ENCODE measurements at regions not wholly inside any gene's neighbourhood (a gene's known extent, or its start where the extent isn't known, plus 50 kb on each side); places are given as distances from the start of the nearest gene placed in this dataset.
"Not testable (repeated sequence)": the region's sequence is repeated elsewhere in the genome, so short reads cannot be mapped to it uniquely, and the experiment has no call there.

GRCh38 chr14:101616202-101616601 is 54.9 kb downstream of the DIO3 start:
- DNase-seq: no peak

GRCh38 chr14:101619484-101619883 is 58.2 kb downstream of the DIO3 start:
- DNase-seq: no peak

GRCh38 chr14:101620031-101620788 is 58.9 kb downstream of the DIO3 start:
- no peak for DNase-seq

GRCh38 chr14:101620821-101621785 is 59.8 kb downstream of the DIO3 start:
- no peak for DNase-seq

GRCh38 chr14:101622251-101623076 is 61.2 kb downstream of the DIO3 start:
- no peak for DNase-seq

GRCh38 chr14:101623077-101623372 is 61.7 kb downstream of the DIO3 start:
- DNase-seq: no peak

- DNase-seq: no peak
Measured at GRCh38 chr14:101623685-101624444, 62.6 kb downstream of the DIO3 start.

- DNase-seq: no peak
Measured at GRCh38 chr14:101624536-101624935, 63.2 kb downstream of the DIO3 start.

GRCh38 chr14:101625336-101626097 is 64.2 kb downstream of the DIO3 start:
- no peak for DNase-seq

GRCh38 chr14:101626331-101626730 is 65.0 kb downstream of the DIO3 start:
- no peak for DNase-seq

GRCh38 chr14:101627915-101628262 is 66.6 kb downstream of the DIO3 start:
- no peak for DNase-seq

GRCh38 chr14:101628471-101628966 is 67.2 kb downstream of the DIO3 start:
- peak; percentile 63 for DNase-seq

- no peak for DNase-seq
Measured at GRCh38 chr14:101628975-101629374, 67.7 kb downstream of the DIO3 start.

- DNase-seq: no peak
Measured at GRCh38 chr14:101630056-101630965, 69.0 kb downstream of the DIO3 start.

- no peak for DNase-seq
Measured at GRCh38 chr14:101631199-101631598, 69.9 kb downstream of the DIO3 start.

GRCh38 chr14:101631970-101632369 is 70.7 kb downstream of the DIO3 start:
- not testable (repeated sequence) for DNase-seq

GRCh38 chr14:101632520-101632919 is 71.2 kb downstream of the DIO3 start:
- DNase-seq: no peak

- no peak for DNase-seq
Measured at GRCh38 chr14:101633276-101633675, 72.0 kb downstream of the DIO3 start.

- DNase-seq: no peak
Measured at GRCh38 chr14:101634202-101634849, 73.0 kb downstream of the DIO3 start.

Data from NCI-H1092 treated with DMSO at 0.1 percent for 48 hours (cell line).